ENCODE measurements at regions not wholly inside any gene's neighbourhood (a gene's known extent, or its start where the extent isn't known, plus 50 kb on each side); places are given as distances from the start of the nearest gene placed in this dataset.
A peak's percentile ranks its signal among the peaks of the same experiment; 100 is the strongest.

DNA sequence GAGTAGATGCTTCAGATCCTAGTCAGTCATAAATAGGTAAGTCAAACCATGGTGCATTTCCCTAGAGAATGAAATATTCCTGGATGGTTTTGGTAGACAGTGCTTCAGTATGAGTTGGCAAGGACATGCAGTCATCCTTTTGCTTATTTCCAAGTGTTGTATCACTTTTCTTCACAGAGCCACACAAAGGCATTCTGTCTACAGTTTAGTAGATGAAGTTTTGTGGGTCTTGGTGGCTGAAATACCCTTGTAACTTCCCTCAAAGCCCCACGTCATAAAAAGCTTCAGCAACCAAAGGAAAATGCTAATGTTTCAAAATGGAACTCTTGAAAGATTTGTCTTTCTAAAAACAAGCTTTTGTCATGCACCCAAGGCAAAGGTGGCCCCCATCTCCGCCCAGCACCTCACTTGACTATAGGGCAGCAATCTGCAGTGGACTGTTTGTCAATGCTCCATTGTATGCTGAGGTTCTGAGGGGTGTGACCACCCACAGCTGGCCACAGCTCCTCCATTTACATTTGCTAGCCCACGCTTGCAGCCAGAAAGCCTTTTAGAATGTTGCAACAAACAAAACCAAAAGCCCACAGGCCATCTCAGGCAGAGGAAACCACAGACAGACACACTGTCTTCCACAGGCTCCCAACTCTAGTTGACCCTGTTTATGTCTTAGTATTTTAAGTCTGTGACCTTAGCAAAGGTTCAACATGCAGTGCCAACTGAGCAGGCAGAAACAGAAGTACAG, 87.1 kb upstream of the FAM9C start:
- Mint-ChIP-seq H3K27ac (no peak overlapping the region), H3K4me3 (no peak overlapping the region), H3K4me1 (peaks cover 0 to 4% of the 10 kb centered on the region in 2 donors), H3K27me3 (peaks cover 0 to 11% of the 10 kb centered on the region in 2 donors), H3K9me3 (no peaks in the 10 kb centered on the region), H3K36me3 (no peaks in the 10 kb centered on the region)
- ATAC-seq (replicated peaks): no peak
- no peak for DNase-seq

- H3K27ac Mint-ChIP-seq: no peak overlapping the region
- H3K36me3 Mint-ChIP-seq: no peaks in the 10 kb centered on the region
- H3K4me3 Mint-ChIP-seq: no peak overlapping the region
- ATAC-seq (replicated peaks): no peak
- H3K4me1 Mint-ChIP-seq: peaks cover 0 to 4% of the 10 kb centered on the region in 2 donors
- peaks cover 0 to 11% of the 10 kb centered on the region in 2 donors for H3K27me3 Mint-ChIP-seq
- no peaks in the 10 kb centered on the region for H3K9me3 Mint-ChIP-seq
- no peak for DNase-seq
Observed at GRCh38 chrX:13130816-13131215, 86.4 kb upstream of the FAM9C start.

- H3K4me1 Mint-ChIP-seq: peaks cover 7 to 17% of the 10 kb centered on the region in 2 donors
- H3K9me3 Mint-ChIP-seq: no peaks in the 10 kb centered on the region
- no peak for DNase-seq
- no peak overlapping the region for H3K4me3 Mint-ChIP-seq
- H3K27me3 Mint-ChIP-seq: peaks cover 0 to 15% of the 10 kb centered on the region in 2 donors
- no peak for ATAC-seq (replicated peaks)
- H3K27ac Mint-ChIP-seq: no peak overlapping the region
- H3K36me3 Mint-ChIP-seq: no peaks in the 10 kb centered on the region
Observed at GRCh38 chrX:13128104-13128503, 83.7 kb upstream of the FAM9C start.

DNA sequence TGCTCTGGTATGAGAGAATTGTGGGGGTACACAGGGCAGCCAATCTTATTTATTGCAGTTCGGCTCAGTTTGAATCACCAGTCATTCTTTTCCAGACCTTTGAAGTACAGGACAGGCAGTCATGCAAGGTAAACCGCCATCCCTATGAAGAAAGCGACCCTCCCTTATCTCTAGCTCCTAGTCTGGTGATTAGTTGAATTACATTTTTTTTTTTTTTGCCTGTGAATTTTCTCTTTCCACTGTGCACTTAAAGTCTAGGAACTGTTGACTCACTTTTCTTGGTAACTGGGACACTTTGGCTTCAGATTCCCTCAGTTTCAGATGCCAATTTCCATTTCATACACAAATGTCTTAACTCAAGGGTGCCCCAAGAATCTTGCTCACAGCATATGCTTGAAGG, 82.4 kb upstream of the FAM9C start:
- Mint-ChIP-seq H3K36me3 (no peaks in the 10 kb centered on the region), H3K4me3 (no peak overlapping the region), H3K4me1 (peaks cover 9 to 19% of the 10 kb centered on the region in 2 donors), H3K27ac (no peak overlapping the region), H3K9me3 (no peaks in the 10 kb centered on the region), H3K27me3 (peaks cover 0 to 15% of the 10 kb centered on the region in 2 donors)
- DNase-seq: no peak
- ATAC-seq (replicated peaks): no peak

DNA sequence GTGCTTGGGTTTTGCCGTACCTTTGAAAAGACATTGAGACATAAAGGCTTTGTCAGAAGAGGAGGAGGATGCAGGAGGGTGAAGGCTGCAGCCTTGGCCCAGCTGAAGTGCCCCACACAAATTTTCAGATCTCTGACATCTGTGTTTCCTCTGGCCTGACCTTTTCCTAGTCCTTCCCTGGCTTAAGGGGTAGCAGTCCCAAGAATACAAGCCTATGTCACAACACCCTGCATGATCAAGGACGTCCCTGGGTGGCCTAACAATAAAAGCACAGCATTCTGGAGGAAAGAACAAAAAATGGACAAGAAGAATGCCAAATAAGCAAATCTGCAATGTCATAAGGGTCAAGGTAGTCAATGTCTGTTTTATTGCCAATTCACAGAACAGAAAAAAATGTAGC, 80.8 kb upstream of the FAM9C start:
- Mint-ChIP-seq H3K4me3 (no peak overlapping the region), H3K4me1 (peaks cover 9 to 19% of the 10 kb centered on the region in 2 donors), H3K27me3 (peaks cover 0 to 14% of the 10 kb centered on the region in 2 donors), H3K36me3 (no peaks in the 10 kb centered on the region), H3K27ac (no peak overlapping the region), H3K9me3 (no peaks in the 10 kb centered on the region)
- no peak for ATAC-seq (replicated peaks)
- DNase-seq: no peak

DNA sequence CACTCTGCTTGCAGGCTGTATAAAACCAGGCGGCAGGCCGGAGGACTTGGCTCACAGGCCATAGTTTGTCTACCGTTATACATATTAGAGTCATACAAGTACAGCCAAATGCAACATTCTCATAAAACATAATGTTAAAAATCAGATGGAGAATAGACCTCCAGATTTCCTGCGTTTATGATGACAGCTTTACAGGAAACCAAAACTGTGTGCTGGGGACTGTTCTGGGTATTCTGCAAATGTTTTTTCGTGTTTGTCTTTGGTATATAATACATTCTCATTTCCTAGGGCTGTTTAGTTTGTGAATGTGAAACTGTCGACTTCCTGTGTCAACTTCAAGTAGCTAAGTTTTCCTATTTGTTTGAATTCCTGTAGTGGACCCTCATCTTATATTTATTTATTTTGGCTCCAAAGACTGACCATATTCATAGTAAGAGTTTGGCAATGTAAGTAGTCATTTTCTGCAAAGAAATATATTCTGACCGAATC, 79.5 kb upstream of the FAM9C start:
- DNase-seq (no peak), ATAC-seq (replicated peaks) (no peak)
- H3K4me1 Mint-ChIP-seq: peaks cover 9 to 19% of the 10 kb centered on the region in 2 donors
- peaks cover 0 to 21% of the 10 kb centered on the region in 2 donors for H3K27me3 Mint-ChIP-seq
- peak overlapping the region; percentile 29 to 56 for H3K4me3 Mint-ChIP-seq
- no peak overlapping the region for H3K27ac Mint-ChIP-seq
- H3K9me3 Mint-ChIP-seq: no peaks in the 10 kb centered on the region
- H3K36me3 Mint-ChIP-seq: no peaks in the 10 kb centered on the region

DNA sequence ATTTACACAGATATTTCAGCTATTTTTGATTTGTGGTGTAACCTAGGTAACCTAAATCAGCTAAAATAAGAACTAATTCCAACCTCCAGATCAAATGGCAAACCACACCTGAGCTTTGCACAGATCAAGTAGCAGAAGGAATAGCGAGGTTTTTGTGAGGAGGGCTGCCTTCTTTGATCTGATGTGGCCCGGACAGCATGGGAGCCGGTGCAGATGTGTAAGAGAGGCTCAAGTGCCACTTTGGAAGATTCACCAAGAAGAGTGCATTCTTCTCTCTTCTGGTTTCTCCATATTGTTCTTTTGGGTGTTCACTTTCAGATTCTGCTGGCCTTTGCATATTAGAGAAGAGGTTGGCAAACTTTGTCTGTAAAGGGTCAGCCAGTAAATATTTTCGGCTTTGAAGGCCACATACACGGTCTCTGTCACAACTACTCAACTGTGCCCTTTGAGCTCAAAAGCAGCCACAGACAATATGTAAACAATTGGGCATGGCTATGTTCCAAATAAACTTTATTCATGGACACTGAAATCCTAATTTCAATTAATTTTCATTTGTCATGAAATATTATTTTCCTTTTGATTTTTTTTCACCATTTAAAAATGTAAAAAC, 78.9 kb upstream of the FAM9C start:
- H3K4me3 Mint-ChIP-seq: no peak overlapping the region

DNA sequence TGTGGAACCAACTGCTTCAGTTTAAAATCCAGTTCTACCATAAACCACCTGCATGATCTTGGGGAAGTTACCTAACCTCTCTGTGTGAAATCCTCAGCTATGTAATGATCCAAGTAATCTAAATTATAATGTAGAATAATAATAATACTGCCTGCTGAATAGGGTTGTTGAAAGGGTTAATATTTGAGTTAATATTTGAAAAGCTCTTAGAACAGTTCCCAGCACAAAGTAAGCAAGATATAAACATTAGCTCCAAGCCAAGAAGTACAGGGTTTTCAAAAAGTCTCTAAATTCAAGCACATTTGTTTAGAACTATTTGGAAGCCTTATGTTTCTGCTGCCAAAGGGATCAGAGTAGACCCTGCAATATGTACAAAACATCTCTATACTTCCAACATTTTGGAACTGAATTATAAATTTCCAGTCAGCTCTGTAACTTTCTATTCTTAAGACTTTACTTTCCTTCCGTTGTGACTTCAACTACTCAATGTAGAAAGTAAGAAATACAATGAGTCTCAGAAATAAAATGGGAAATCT, 76.7 kb upstream of the FAM9C start:
- Mint-ChIP-seq H3K27ac (no peak overlapping the region), H3K27me3 (peaks cover 0 to 19% of the 10 kb centered on the region in 2 donors), H3K4me1 (peaks cover 5 to 19% of the 10 kb centered on the region in 2 donors), H3K9me3 (peaks cover 2 to 14% of the 10 kb centered on the region in 2 donors), H3K36me3 (peaks cover 5 to 9% of the 10 kb centered on the region in 2 donors), H3K4me3 (no peak overlapping the region)
- ATAC-seq (replicated peaks) (no peak), DNase-seq (no peak)

More for the DNA sequence above, 78.9 kb upstream of the FAM9C start:
- peaks cover 9 to 19% of the 10 kb centered on the region in 2 donors for H3K4me1 Mint-ChIP-seq
- DNase-seq: no peak
- ATAC-seq (replicated peaks): no peak
- H3K9me3 Mint-ChIP-seq: peaks cover 0 to under 1% of the 10 kb centered on the region in 2 donors
- H3K36me3 Mint-ChIP-seq: no peaks in the 10 kb centered on the region
- H3K27ac Mint-ChIP-seq: peak overlapping the region; percentile 14
- H3K27me3 Mint-ChIP-seq: peaks cover 0 to 21% of the 10 kb centered on the region in 2 donors

DNA sequence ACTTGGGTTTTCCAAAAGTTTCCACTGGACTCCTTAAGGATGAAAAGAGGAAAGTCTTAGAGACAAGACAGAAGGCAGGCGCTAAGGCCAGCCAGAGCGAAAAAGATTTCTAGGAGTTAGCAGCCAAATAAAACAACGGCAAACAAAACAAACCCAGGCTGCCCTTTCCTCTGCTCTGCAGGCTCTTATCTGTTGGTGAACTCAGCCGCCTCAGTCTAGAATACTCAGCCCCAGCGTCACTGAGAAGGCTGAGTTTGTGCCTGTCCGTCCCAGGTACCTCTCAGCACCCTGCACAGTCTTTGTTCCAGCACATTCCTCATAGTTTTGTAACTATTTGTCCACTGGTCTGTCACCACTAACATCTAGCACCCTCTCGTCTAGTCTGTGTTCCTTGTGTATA, 75.6 kb upstream of the FAM9C start:
- Mint-ChIP-seq H3K27ac (no peak overlapping the region), H3K27me3 (peaks cover 0 to 15% of the 10 kb centered on the region in 2 donors), H3K4me1 (peaks cover 5 to 19% of the 10 kb centered on the region in 2 donors), H3K4me3 (no peak overlapping the region), H3K9me3 (peaks cover 2 to 14% of the 10 kb centered on the region in 2 donors), H3K36me3 (peaks cover 5 to 9% of the 10 kb centered on the region in 2 donors)
- ATAC-seq (replicated peaks): no peak
- DNase-seq: no peak

DNA sequence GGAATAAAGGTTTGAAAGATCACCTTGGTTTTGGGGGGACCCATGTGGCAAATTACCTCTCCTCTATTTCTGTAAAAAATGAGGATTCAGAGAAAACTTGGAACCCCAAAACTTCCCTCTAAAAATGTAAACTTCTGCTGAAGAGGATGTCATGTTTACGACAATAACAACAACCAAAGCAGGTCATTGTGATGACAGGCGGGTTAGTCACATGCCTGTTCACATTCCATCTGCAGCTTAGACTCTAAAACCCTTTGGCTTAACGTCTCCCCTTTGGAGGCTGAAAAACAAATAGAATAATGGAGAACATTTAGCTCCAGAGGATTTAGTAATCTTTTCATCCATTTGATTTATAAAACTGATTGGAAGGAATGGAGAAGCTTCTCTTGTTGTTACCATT, 75.0 kb upstream of the FAM9C start:
- H3K9me3 Mint-ChIP-seq: peaks cover 2 to 14% of the 10 kb centered on the region in 2 donors
- no peak overlapping the region for H3K4me3 Mint-ChIP-seq
- DNase-seq (no peak), ATAC-seq (replicated peaks) (no peak)
- peaks cover 5 to 9% of the 10 kb centered on the region in 2 donors for H3K36me3 Mint-ChIP-seq
- H3K4me1 Mint-ChIP-seq: peaks cover 5 to 13% of the 10 kb centered on the region in 2 donors
- H3K27ac Mint-ChIP-seq: no peak overlapping the region
- peaks cover 0 to 14% of the 10 kb centered on the region in 2 donors for H3K27me3 Mint-ChIP-seq

GRCh38 chrX:13115146-13115855, 70.9 kb upstream of the FAM9C start:
- H3K9me3 Mint-ChIP-seq: peaks cover 2 to 14% of the 10 kb centered on the region in 2 donors
- peaks cover 0 to 24% of the 10 kb centered on the region in 2 donors for H3K27me3 Mint-ChIP-seq
- no peaks in the 10 kb centered on the region for H3K4me1 Mint-ChIP-seq
- ATAC-seq (replicated peaks) (no peak), DNase-seq (no peak)
- peaks cover 5 to 12% of the 10 kb centered on the region in 2 donors for H3K36me3 Mint-ChIP-seq
- H3K27ac Mint-ChIP-seq: no peak overlapping the region
- H3K4me3 Mint-ChIP-seq: no peak overlapping the region

DNA sequence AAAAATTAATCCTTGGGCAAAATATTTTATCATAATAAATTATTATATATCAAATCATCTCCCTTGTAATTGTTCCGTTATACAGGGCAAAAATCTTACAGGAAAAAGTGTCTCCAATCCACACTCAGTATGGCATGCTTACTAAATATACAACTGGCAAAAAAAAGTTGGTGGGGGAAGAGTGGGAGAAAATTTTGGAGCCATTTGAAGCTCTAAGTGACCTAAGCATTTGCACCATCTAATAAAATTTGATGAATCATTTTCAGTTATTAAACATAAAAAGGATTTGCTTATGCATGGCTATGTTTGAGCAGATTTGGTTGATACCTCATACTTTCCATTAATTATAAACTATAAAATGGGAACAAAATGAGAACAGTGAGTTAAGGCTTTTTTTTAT, 68.1 kb upstream of the FAM9C start:
- H3K9me3 Mint-ChIP-seq: peaks cover 2 to 10% of the 10 kb centered on the region in 2 donors
- H3K4me3 Mint-ChIP-seq: no peak overlapping the region
- ATAC-seq (replicated peaks): no peak
- H3K4me1 Mint-ChIP-seq: no peaks in the 10 kb centered on the region
- peaks cover 5 to 9% of the 10 kb centered on the region in 2 donors for H3K36me3 Mint-ChIP-seq
- peaks cover 0 to 14% of the 10 kb centered on the region in 2 donors for H3K27me3 Mint-ChIP-seq
- no peak overlapping the region for H3K27ac Mint-ChIP-seq
- DNase-seq: no peak

DNA sequence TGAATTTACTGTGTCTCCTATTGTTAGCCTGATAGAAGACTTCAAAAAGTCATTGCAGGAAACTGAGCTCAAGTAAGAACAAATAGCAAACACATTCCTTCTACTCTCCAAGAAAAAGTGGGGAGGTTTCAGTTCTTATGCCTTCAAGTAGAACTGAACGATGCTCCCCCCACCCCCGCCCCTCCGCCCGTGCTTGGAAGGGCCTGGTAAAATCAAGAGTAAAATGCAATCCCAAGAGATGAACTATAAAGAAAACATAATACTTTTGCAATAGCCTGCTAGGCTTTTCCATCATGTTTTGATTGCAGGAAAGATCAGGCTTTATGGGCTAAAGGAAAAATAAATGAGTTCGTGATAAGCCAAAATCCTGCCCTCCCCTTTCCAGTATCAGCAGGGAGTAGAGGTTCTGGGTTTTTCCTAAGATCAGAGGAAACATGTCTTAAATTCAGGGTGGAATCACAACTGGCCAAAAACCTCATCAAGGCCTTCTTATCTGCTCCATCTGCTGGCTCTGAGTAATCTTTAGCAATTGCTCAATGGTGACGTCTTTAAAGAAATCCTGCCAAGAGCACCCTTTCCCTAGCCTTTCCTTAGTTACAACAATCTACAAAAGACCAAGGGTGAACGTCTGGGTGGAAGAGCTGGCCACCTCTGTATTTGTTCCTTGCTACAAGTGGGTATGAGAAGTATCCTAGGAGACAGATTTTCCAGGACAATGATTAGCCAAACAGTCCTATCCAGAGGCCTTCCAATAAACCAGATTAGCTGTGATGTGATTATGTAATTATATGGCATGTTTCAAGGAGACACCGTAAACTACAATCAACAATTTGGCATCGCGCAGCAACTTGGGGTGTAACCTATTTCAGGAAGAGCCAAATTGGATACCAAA, 66.3 kb upstream of the FAM9C start:
- Mint-ChIP-seq H3K27me3 (peaks cover 0 to 10% of the 10 kb centered on the region in 2 donors), H3K4me1 (no peaks in the 10 kb centered on the region), H3K4me3 (no peak overlapping the region), H3K27ac (no peak overlapping the region), H3K36me3 (peaks cover 0 to 2% of the 10 kb centered on the region in 2 donors), H3K9me3 (no peaks in the 10 kb centered on the region)
- DNase-seq (no peak), ATAC-seq (replicated peaks) (no peak)

Measured in stimulated activated naive B cell treated with anti-CD40 and anti-IgM and Interleukin-4, amounts not matched to agents 10 μg/mL and 1 μg/mL and 100 μg/mL, for 72 hours (primary cell).